Activated T-helper 2 cell treated with anti-CD3 and anti-CD28 coated beads, Interferon-gamma antibody, Interleukin-2, Interleukin-4, amounts not matched to agents 10 μg/mL and 5 μg/mL and 100 μg/mL, durations not matched to agents 14 hours and 24 hours and 36 hours (primary cell): ENCODE measurements at regions not wholly inside any gene's neighbourhood (a gene's known extent, or its start where the extent isn't known, plus 50 kb on each side); places are given as distances from the start of the nearest gene placed in this dataset.

Experiments used
- DNase-seq: peaks from one replicate; pipeline ENCODE4 v3.0.0; 2021; ENCODE audit warnings: low spot score
- H3K27ac Mint-ChIP-seq: one replicate; pipeline ENCODE4 v1.8.0; 2021; ENCODE audit warnings: mixed read lengths
- H3K27me3 Mint-ChIP-seq: one replicate; pipeline ENCODE4 v1.8.0; 2021; ENCODE audit warnings: low read depth, mixed read lengths
- H3K36me3 Mint-ChIP-seq: one replicate; pipeline ENCODE4 v1.8.0; 2021; ENCODE audit warnings: low read depth, mixed read lengths
- H3K4me1 Mint-ChIP-seq: one replicate; pipeline ENCODE4 v1.8.0; 2021; ENCODE audit warnings: low read depth, mixed read lengths
- H3K4me3 Mint-ChIP-seq: one replicate; pipeline ENCODE4 v1.8.0; 2021; ENCODE audit warnings: low read depth, mild to moderate bottlenecking, moderate library complexity, mixed read lengths
- H3K9me3 Mint-ChIP-seq: one replicate; pipeline ENCODE4 v1.8.0; 2021; ENCODE audit warnings: mixed read lengths
- intact Hi-C: fragments of 100-400 bp; cut with micrococcal nuclease; formaldehyde crosslinking; loops from one replicate; pipeline ENCODE4 v1.15.1; 2023

DNA sequence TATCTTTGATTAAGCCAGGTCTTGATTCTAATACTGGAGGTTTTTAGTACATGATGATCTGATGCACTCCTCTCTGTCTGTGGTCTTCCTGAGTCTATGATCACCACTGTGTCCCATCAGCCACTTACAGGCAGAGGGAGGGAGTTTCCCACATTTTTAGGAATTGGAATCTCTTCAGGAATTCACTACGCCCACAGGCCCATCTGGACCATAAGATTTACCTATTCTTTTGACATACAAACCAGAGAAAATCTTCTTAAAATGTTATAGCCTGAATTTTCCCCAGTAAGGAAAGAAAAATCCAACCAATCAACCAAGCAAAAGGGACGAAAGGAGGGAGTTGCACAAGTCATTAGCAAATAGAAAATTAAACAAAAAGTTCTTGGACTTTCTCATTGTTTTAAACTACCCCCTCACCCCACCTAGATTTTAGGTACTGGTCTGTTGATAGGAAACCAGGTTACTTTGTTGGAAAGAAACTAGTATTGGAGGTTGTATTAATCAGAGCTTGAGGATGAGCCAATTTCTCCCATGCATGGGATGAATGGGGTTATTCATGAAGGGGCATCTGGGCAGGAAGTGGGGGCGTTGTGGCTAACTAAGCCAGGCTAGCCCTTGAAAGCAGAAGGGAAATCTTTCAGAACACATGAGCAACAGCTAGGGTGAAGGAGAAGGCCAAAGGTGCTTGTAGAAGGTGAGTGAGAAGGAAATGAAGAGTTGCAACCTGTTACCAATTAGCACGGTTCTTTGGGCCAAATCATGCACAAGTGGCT is 328.2 kb upstream of the MEX3C start:
- intact Hi-C loops = no loop called here
- H3K27ac Mint-ChIP-seq = no peak overlapping the region

DNA sequence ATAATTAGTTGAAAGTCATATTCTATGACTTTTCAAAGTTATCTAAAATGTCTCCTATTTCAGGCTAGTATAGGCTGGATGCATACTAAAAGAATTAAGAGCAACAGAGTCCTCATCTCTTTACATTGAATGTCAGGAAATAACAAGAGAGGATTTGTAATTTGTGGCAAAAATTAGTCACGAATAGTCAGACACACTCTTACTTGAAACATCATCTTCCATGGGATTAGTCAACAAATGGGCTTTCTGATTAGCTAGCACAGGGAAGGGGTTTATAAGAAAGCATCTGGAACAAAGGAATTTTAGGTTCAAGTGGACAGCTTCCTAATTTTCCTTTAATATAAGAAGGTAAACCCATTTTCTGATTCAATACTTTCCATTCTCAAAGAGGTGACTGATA is 330.3 kb upstream of the MEX3C start:
- Mint-ChIP-seq H3K4me3 (no peak overlapping the region), H3K36me3 (no peaks in the 10 kb centered on the region), H3K4me1 (peaks cover 7% of the 10 kb centered on the region), H3K27me3 (peaks cover 3% of the 10 kb centered on the region), H3K9me3 (no peaks in the 10 kb centered on the region), H3K27ac (no peak overlapping the region)
- DNase-seq = no peak
- intact Hi-C loops = no loop called here

More for the DNA sequence above, 328.2 kb upstream of the MEX3C start:
- Mint-ChIP-seq H3K4me1 (peaks cover 9% of the 10 kb centered on the region), H3K36me3 (no peaks in the 10 kb centered on the region), H3K27me3 (no peaks in the 10 kb centered on the region), H3K4me3 (no peak overlapping the region), H3K9me3 (no peaks in the 10 kb centered on the region)
- no peak for DNase-seq

DNA sequence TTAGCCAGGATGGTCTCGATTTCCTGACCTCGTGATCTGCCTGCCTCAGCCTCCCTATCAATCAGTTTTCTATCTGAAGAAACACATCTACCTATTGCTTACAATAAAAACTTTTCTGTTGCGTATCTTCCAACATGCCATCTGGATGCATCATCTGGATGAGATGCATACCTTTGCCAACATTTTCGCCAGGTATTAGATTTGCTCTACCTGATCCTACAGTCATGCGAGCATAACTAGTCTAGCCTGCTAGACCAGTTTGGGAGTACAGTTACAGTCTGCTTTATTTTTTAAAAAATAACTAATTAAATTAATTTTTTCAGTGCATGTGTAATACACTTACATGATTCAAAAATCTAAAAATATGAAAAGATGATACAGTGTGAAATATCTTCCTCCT is 334.0 kb upstream of the MEX3C start:
- DNase-seq = no peak
- intact Hi-C loops = no loop called here
- no peak overlapping the region for H3K4me3 Mint-ChIP-seq
- H3K36me3 Mint-ChIP-seq = no peaks in the 10 kb centered on the region
- H3K27ac Mint-ChIP-seq = no peak overlapping the region
- no peaks in the 10 kb centered on the region for H3K4me1 Mint-ChIP-seq
- H3K9me3 Mint-ChIP-seq = no peaks in the 10 kb centered on the region
- peaks cover 5% of the 10 kb centered on the region for H3K27me3 Mint-ChIP-seq

DNA sequence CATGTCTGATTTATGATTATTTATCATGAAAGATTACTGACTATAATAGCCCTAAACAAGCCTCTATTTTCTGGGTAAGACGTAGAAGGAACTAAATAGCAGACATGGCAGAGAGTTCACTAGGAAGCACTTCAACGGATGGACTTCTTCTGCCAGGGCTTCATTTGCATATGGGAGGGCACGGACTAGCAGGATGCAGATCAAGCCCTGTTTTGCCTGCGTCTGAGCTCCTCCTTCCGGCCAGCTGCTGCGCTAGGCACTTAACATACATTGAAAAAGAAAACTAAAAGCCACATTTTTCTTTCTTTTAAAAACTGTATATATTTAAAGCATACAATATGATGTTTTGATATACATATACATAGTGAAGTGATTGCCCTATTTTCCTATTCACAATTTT is 340.0 kb upstream of the MEX3C start:
- Mint-ChIP-seq H3K9me3 (no peaks in the 10 kb centered on the region), H3K27me3 (peaks cover 2% of the 10 kb centered on the region), H3K36me3 (no peaks in the 10 kb centered on the region), H3K4me1 (no peaks in the 10 kb centered on the region), H3K27ac (no peak overlapping the region), H3K4me3 (no peak overlapping the region)
- intact Hi-C loops = no loop called here
- DNase-seq = no peak

DNA sequence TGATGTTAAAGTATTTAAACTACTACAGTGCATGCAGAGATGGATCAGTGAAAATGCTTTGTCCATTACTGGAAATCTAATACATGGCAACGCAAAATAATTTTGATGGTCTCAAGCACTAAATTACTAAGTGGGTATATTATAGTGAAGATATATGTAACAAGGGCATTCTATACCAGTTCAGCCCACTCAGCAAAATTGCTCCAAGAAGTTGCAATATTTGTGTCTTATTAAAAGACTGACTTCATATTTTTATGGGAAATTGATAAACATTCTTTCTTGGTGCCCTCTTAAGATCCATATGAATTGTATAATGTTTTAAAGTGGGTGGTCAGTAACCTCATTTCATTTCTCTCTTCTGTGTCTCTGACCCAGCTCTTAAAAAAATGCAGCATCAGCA is 343.1 kb upstream of the MEX3C start:
- DNase-seq = no peak
- intact Hi-C loops = no loop called here
- no peaks in the 10 kb centered on the region for H3K27me3 Mint-ChIP-seq
- H3K9me3 Mint-ChIP-seq = no peaks in the 10 kb centered on the region
- no peaks in the 10 kb centered on the region for H3K36me3 Mint-ChIP-seq
- no peak overlapping the region for H3K27ac Mint-ChIP-seq
- no peak overlapping the region for H3K4me3 Mint-ChIP-seq
- peaks cover 3% of the 10 kb centered on the region for H3K4me1 Mint-ChIP-seq

DNA sequence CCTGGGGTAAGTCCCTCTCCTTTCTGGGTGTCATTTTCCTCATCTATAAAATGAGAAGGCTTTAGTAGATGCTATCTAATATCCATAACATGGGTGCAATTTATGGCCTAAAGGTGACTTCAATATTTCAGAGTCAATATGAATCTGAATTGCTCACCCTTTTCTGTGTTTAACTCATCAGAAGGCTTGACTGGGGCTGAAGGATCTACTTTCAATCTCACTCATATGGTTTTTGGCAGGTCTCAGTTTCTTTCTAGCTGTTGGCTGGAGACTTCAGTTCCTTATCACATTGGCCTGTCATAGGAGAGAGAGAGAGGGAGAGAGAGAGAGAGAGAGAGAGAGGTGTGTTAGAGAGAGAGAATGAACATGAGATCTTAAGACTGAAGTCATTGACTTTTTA is 343.7 kb upstream of the MEX3C start:
- intact Hi-C loops = no loop called here
- H3K27ac Mint-ChIP-seq = no peak overlapping the region
- H3K9me3 Mint-ChIP-seq = no peaks in the 10 kb centered on the region
- peaks cover 3% of the 10 kb centered on the region for H3K4me1 Mint-ChIP-seq
- no peak for DNase-seq
- no peak overlapping the region for H3K4me3 Mint-ChIP-seq
- H3K27me3 Mint-ChIP-seq = no peaks in the 10 kb centered on the region
- no peaks in the 10 kb centered on the region for H3K36me3 Mint-ChIP-seq

DNA sequence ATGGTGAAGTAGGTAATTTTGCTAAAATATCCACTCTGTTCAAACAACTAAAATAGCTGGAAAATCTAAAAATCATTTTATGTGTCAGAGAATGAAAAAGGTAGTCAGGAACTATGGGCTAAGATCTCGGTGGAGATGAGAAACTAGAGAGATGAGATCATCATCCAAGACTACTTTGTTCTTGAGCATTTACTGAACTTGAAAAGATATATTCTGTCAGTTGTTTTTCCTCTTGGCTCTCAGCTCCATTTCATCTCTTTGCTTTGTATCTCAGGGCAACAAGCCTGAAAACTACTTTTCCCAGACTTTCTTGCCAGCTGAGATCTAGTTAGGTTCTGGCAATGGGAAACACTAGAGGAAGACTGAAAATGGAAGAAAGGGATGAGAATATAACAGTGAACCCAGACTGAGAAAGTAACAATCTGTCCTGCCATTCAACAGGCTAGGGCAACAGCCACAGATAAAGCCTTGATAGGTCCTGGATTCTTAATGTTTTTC is 346.2 kb upstream of the MEX3C start:
- H3K9me3 Mint-ChIP-seq = no peaks in the 10 kb centered on the region
- no peaks in the 10 kb centered on the region for H3K36me3 Mint-ChIP-seq
- intact Hi-C loops = no loop called here
- no peak overlapping the region for H3K27ac Mint-ChIP-seq
- H3K27me3 Mint-ChIP-seq = no peaks in the 10 kb centered on the region
- no peak overlapping the region for H3K4me3 Mint-ChIP-seq
- DNase-seq = no peak
- peaks cover 3% of the 10 kb centered on the region for H3K4me1 Mint-ChIP-seq

DNA sequence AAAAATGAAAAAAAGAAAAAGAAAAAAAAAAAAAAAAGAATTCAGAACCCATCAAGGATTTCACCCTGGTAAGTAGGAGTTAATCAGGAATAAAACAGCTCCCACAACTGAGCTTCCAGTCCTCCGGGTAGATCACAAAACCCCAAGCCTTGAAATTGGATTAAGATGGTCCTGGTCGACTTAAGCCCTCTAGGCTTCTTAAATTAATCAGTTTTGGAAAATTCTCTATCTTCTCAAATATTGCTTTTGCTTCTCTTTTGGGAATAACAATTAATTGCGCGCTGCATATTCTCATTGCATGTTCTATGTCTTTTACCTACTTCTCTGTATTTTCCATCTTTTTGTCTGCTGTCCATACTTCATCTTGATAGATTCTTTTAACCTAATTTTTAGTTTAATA is 348.0 kb upstream of the MEX3C start:
- no peaks in the 10 kb centered on the region for H3K27me3 Mint-ChIP-seq
- no peaks in the 10 kb centered on the region for H3K9me3 Mint-ChIP-seq
- peaks cover 3% of the 10 kb centered on the region for H3K4me1 Mint-ChIP-seq
- no peaks in the 10 kb centered on the region for H3K36me3 Mint-ChIP-seq
- no peak overlapping the region for H3K4me3 Mint-ChIP-seq
- intact Hi-C loops = no loop called here
- no peak for DNase-seq
- no peak overlapping the region for H3K27ac Mint-ChIP-seq

DNA sequence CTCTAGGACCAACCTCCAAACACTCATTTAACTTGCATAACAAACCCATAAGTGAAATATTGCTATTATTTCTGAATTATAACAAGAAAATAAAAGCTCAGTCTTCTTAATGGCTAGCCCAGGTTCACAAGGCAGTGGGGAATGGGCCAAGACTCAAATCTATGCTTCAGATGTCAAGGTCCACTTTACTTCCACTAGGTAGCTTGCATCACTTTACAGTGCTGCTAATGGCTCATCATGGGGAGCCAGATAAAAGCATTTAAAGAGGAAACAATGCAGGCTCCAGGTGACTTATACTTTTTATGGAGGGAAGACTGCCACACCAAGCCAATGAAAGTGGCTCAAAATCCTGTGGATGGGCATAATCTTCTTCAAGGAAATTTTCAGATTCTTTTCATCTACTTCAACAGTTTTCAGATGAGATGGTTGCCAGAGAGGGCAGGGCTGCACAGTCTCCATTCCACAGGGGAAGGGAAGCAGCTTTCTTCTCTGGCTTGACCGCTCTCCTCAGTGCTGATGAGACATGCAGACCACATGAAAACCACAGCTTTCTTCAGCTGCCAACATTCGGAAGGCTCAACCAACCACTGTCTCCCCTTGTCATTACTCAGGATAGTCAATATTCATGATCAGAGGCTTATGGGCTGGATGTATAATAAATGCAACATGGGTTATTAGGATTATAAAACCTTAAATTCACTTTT is 361.9 kb upstream of the MEX3C start:
- intact Hi-C loops = no loop called here
- DNase-seq = no peak
- H3K4me1 Mint-ChIP-seq = no peaks in the 10 kb centered on the region
- no peak overlapping the region for H3K27ac Mint-ChIP-seq
- H3K9me3 Mint-ChIP-seq = no peaks in the 10 kb centered on the region
- H3K36me3 Mint-ChIP-seq = no peaks in the 10 kb centered on the region
- no peaks in the 10 kb centered on the region for H3K27me3 Mint-ChIP-seq
- H3K4me3 Mint-ChIP-seq = no peak overlapping the region

DNA sequence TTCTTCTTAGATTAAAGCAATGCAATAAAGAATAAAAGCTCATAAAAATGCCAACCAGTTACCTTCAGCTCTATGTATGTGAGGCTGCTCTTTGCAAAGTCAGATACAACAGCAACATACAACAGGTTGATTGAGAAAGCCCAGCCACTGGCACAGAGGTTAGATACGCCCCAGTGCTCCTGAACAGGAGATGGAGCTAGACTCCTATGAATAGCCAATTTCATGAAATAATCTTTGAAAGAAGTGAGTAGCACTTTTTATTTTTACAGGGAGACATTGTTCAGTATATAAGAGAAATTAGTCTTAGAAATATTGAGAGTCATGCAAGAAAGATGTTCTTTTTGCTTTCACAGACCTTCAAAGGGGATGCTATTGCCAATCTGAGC is 362.4 kb upstream of the MEX3C start:
- no peaks in the 10 kb centered on the region for H3K4me1 Mint-ChIP-seq
- H3K36me3 Mint-ChIP-seq = no peaks in the 10 kb centered on the region
- no peaks in the 10 kb centered on the region for H3K9me3 Mint-ChIP-seq
- no peak overlapping the region for H3K27ac Mint-ChIP-seq
- H3K4me3 Mint-ChIP-seq = no peak overlapping the region
- no peak for DNase-seq
- intact Hi-C loops = no loop called here
- H3K27me3 Mint-ChIP-seq = no peaks in the 10 kb centered on the region

DNA sequence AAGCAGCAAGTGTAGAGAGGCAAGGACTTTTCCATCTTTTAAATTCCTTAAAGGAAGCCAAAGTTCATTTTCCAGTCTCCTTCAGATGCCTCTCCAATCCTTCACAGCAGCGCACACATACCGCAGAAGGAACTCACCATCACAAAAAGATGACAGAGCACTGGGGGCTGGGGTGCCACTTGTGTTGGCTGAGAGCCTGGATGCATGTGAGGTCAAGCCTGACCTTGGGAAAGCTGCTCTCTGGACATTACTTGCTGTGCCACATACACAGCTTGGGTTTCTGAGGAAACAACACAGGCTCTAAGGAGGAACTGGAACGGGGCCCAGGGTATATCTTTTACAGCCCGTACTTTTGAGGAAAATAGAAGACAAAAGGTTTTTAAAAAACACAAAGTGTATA is 364.3 kb upstream of the MEX3C start:
- Mint-ChIP-seq H3K27me3 (peaks cover 2% of the 10 kb centered on the region), H3K4me3 (no peak overlapping the region), H3K4me1 (no peaks in the 10 kb centered on the region), H3K36me3 (no peaks in the 10 kb centered on the region), H3K9me3 (no peaks in the 10 kb centered on the region), H3K27ac (no peak overlapping the region)
- intact Hi-C loops = no loop called here
- no peak for DNase-seq

DNA sequence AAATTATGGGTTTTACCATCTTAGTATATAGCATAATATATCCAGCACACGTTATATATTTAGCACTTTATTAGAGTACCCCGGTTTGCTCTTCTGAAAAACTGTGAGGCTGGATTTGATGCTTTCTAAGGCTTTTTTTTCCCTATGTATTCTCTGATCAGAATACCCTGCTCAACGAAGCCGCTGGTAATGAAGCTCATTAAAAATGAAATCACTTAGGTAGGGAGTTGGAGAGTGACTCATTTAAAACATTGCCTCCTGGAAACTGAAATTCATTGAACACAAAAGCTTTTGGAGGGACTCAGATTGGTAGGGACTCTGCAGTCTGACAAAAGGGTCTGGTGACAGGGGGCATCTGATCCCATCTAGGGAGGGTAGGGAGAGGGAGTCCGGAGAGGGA is 365.4 kb upstream of the MEX3C start:
- H3K36me3 Mint-ChIP-seq = no peaks in the 10 kb centered on the region
- intact Hi-C loops = no loop called here
- H3K27ac Mint-ChIP-seq = no peak overlapping the region
- H3K4me1 Mint-ChIP-seq = no peaks in the 10 kb centered on the region
- H3K27me3 Mint-ChIP-seq = peaks cover 2% of the 10 kb centered on the region
- no peak overlapping the region for H3K4me3 Mint-ChIP-seq
- no peak for DNase-seq
- no peaks in the 10 kb centered on the region for H3K9me3 Mint-ChIP-seq

DNA sequence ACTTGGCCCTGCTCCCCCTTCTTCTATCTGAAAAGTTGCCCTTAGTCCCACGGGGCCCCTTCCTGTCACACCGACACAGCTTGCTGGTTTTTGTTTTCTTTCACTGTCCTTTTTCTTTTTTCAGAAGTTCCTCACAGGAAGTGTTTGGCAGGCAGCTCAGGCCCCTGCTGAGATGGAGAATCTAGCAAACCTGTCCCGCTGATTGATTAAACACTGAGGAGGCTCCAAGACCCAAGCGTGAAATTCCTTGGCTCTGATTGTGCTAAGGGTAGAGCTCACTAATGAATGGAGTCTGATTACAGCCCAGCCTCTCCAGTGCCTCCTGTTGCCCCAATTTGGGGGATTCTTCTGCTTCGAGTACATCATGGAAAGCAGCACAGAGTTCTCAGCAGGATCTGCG is 365.9 kb upstream of the MEX3C start:
- intact Hi-C loops = no loop called here
- no peak overlapping the region for H3K4me3 Mint-ChIP-seq
- H3K27me3 Mint-ChIP-seq = peaks cover 4% of the 10 kb centered on the region
- H3K9me3 Mint-ChIP-seq = no peaks in the 10 kb centered on the region
- DNase-seq = no peak
- no peak overlapping the region for H3K27ac Mint-ChIP-seq
- no peaks in the 10 kb centered on the region for H3K36me3 Mint-ChIP-seq
- H3K4me1 Mint-ChIP-seq = no peaks in the 10 kb centered on the region
